ENCODE measurements at regions not wholly inside any gene's neighbourhood (a gene's known extent, or its start where the extent isn't known, plus 50 kb on each side); places are given as distances from the start of the nearest gene placed in this dataset.

DNA sequence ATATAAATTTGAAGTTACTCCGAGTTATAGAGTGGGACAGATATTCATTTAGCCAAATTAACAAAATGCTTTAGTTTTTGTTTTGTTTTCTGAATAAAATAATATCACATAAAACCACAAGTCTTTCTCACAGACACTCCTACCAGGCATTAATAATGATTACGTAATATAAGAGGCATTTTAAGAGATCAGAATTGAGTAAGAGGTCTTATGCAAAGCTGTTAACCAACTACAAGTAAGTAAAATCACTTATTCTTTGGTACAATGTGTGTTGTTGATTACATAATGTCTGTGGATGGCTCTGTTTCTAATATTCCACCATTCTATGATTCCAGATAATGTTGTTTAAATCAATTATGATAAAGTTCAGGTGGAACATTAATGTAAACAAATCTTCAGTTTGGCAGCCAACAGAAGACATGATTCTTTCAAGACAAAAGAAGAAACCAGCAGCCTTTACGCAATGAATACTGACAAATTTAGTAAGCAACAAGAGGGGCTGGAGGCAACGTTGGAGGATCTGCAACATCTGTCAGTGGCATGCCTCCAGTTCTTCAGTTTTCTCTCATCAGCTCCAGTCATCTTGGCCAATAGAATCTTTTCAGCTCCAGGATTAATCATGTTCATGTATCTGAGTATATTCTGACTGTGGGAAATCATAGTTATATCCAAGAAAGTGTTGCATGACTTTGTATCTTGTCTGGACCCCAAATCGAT, 403.8 kb downstream of the SLITRK5 start:
- TF ChIP-seq, protein P1, sequence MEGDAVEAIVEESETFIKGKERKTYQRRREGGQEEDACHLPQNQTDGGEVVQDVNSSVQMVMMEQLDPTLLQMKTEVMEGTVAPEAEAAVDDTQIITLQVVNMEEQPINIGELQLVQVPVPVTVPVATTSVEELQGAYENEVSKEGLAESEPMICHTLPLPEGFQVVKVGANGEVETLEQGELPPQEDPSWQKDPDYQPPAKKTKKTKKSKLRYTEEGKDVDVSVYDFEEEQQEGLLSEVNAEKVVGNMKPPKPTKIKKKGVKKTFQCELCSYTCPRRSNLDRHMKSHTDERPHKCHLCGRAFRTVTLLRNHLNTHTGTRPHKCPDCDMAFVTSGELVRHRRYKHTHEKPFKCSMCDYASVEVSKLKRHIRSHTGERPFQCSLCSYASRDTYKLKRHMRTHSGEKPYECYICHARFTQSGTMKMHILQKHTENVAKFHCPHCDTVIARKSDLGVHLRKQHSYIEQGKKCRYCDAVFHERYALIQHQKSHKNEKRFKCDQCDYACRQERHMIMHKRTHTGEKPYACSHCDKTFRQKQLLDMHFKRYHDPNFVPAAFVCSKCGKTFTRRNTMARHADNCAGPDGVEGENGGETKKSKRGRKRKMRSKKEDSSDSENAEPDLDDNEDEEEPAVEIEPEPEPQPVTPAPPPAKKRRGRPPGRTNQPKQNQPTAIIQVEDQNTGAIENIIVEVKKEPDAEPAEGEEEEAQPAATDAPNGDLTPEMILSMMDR (IDR thresholded peaks at IDR 0.05) = no peak
- no peaks in the 10 kb centered on the region for H3K9me3 ChIP-seq
- H3K4me1 ChIP-seq = no peaks in the 10 kb centered on the region
- ATAC-seq (peak in 1 of 2 donors; percentile 58), DNase-seq (no peak)
- H3K36me3 ChIP-seq = no peaks in the 10 kb centered on the region
- intact Hi-C loops (cut with DNase I) = no loop called here
- no peaks in the 10 kb centered on the region for H3K27me3 ChIP-seq (ENCODE audit: low read depth)
- no peak overlapping the region for H3K27ac ChIP-seq
- no peak overlapping the region for H3K4me3 ChIP-seq

DNA sequence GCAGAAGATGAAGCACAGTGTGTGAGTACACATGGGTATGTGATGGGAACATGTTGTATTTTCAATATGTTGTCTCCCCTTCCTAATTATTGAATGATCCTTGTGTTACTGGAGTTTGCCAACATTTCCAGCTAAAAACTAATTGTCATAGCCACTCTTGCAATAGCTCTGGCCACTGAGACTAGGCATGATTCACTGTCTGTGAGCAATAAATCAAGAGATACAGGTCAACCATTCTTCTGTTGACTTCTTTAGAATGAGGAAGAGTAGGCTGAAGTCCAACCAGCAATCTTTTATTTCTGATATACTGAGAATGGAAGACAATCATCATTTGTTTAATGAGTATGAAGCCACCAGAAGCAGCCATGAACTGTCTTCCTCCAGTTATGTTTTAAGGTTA, 413.9 kb downstream of the SLITRK5 start:
- TF ChIP-seq, protein P1 (IDR thresholded peaks at IDR 0.05) = no peak
- Histone ChIP-seq H3K36me3 (no peaks in the 10 kb centered on the region), H3K9me3 (no peaks in the 10 kb centered on the region), H3K27ac (no peak overlapping the region), H3K4me3 (no peak overlapping the region), H3K4me1 (no peaks in the 10 kb centered on the region), H3K27me3 (ENCODE audit: low read depth) (no peaks in the 10 kb centered on the region)
- intact Hi-C loops (cut with DNase I) = no loop called here
- DNase-seq (no peak), ATAC-seq (no peak)

DNA sequence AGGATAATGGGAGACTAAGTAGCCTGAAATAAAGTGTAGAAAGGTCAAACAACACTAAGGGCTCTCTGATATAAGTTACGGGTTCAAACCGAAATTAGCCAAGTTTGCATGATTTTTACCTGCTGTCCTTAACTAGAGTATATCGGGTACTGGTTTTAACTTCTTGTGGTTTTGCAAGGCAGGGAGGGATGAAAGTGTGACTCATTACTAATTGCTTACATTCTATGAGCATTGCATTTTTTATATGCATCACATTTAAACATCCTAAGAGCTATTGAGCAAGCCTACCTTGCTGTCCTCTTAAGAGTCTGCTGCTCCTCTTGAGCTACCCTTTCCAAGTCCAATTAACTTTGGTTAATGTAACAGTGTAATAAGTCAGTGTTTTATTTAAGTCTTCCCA, 415.4 kb downstream of the SLITRK5 start:
- ATAC-seq = no peak

DNA sequence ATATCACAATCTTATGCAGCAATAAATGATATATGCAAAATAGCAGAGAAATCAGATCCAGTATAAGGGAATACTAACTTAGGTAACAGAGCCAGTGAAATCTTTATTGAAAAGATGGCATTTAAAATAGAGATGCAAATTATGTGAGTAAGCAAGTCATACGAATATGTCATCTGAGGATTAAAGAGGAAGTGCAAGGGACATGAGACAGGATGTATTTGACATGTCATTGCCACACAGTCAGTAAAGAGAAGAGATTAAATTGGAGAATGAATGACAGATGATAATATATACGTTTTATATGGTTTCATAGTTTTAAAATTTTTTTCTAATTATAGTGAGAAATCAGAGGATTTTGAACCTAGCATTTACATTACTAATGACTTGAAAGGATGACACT, 426.4 kb downstream of the SLITRK5 start:
- H3K4me1 ChIP-seq = no peaks in the 10 kb centered on the region
- H3K36me3 ChIP-seq = no peaks in the 10 kb centered on the region
- H3K9me3 ChIP-seq = no peaks in the 10 kb centered on the region
- DNase-seq (no peak), ATAC-seq (no peak)
- no peaks in the 10 kb centered on the region for H3K27me3 ChIP-seq (ENCODE audit: low read depth)
- intact Hi-C loops (cut with DNase I) = no loop called here
- H3K27ac ChIP-seq = no peak overlapping the region
- TF ChIP-seq, protein P1 (IDR thresholded peaks at IDR 0.05) = no peak
- no peak overlapping the region for H3K4me3 ChIP-seq

More for the DNA sequence above, 415.4 kb downstream of the SLITRK5 start:
- intact Hi-C loops (cut with DNase I) = no loop called here
- no peak for DNase-seq
- Histone ChIP-seq H3K4me3 (no peak overlapping the region), H3K4me1 (no peaks in the 10 kb centered on the region), H3K27me3 (ENCODE audit: low read depth) (no peaks in the 10 kb centered on the region), H3K9me3 (no peaks in the 10 kb centered on the region), H3K27ac (no peak overlapping the region), H3K36me3 (no peaks in the 10 kb centered on the region)
- TF ChIP-seq, protein P1 (IDR thresholded peaks at IDR 0.05) = no peak

DNA sequence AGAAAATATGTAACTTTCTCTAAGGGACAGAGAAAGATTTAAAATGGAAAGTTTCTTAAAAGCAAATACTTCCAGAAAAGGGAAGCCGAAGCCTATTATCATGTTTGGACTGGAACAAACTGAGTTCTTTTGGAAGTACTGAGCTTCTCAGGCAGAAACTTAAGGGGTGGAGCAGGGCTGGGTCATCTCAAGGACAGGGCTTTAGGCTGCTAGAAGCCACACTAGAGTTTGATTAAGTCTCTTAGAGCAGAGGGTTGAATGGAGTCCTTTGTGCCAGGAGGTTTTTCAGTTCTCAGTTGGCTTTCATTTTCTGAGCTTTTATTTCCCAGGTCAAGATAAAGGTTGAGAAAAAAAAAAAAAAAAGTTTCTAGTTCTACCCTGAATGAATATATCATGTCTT, 432.7 kb downstream of the SLITRK5 start:
- no peaks in the 10 kb centered on the region for H3K9me3 ChIP-seq
- TF ChIP-seq, protein P1 (IDR thresholded peaks at IDR 0.05) = no peak
- no peak overlapping the region for H3K4me3 ChIP-seq
- intact Hi-C loops (cut with DNase I) = no loop called here
- no peak for DNase-seq
- no peak for ATAC-seq
- no peaks in the 10 kb centered on the region for H3K27me3 ChIP-seq (ENCODE audit: low read depth)
- H3K27ac ChIP-seq = no peak overlapping the region
- no peaks in the 10 kb centered on the region for H3K36me3 ChIP-seq
- H3K4me1 ChIP-seq = no peaks in the 10 kb centered on the region

Measured in lower lobe of right lung (tissue), 2 donors.